SK-N-SH treated with all-trans-retinoic acid at 6 μM for 48 hours (cell line): ENCODE measurements at regions not wholly inside any gene's neighbourhood (a gene's known extent, or its start where the extent isn't known, plus 50 kb on each side); places are given as distances from the start of the nearest gene placed in this dataset.

ENCODE experiments used
- ATAC-seq: fragments of 200-7000 bp; cut with Tn5 transposase; 3 replicates; pipeline ENCODE4 v1.9.1; 2020; ENCODE audit warnings: mild to moderate bottlenecking, moderate library complexity
- ARNTL ChIP-seq: fragments of 450-650 bp; formaldehyde crosslinking; IDR thresholded peaks from 2 replicates; pipeline ENCODE4 v1.5.0; 2020; ENCODE audit warnings: low read depth, mild to moderate bottlenecking, moderate library complexity, borderline replicate concordance
- BACH2 ChIP-seq: fragments of 250-450 bp; sonication (Bioruptor Pico); IDR thresholded peaks from 2 replicates; pipeline ENCODE4 v1.9.0; 2021; ENCODE audit warnings: mild to moderate bottlenecking, borderline replicate concordance
- CREB5 ChIP-seq: fragments of 250-450 bp; sonication (Bioruptor Pico); IDR thresholded peaks from 2 replicates; pipeline ENCODE4 v1.5.1; 2020; ENCODE audit warnings: low read depth, mild to moderate bottlenecking, moderate library complexity
- CSDC2 ChIP-seq: fragments of 250-450 bp; sonication (Bioruptor Pico); IDR thresholded peaks from 2 replicates; pipeline ENCODE4 v1.5.0; 2020; ENCODE audit warnings: mild to moderate bottlenecking, moderate library complexity
- CSRNP3 ChIP-seq: fragments of 250-450 bp; sonication (Bioruptor Pico); IDR thresholded peaks from 2 replicates; pipeline ENCODE4 v1.5.1; 2021; ENCODE audit warnings: mild to moderate bottlenecking, moderate library complexity
- ISL1 ChIP-seq: fragments of 250-450 bp; sonication (Bioruptor Pico); IDR thresholded peaks from 2 replicates; pipeline ENCODE4 v2.1.2; 2022; ENCODE audit warnings: mild to moderate bottlenecking, moderate library complexity
- OSR1 ChIP-seq: fragments of 250-450 bp; sonication (Bioruptor Pico); IDR thresholded peaks from 2 replicates; pipeline ENCODE4 v1.8.0; 2022; ENCODE audit warnings: moderate library complexity, mild to moderate bottlenecking, inconsistent platforms
- POU6F1 ChIP-seq: fragments of 250-450 bp; sonication (Bioruptor Pico); IDR thresholded peaks from 2 replicates; pipeline ENCODE4 v1.8.0; 2021; ENCODE audit warnings: low read depth, mild to moderate bottlenecking, moderate library complexity, borderline replicate concordance
- PPARA ChIP-seq: fragments of 250-450 bp; sonication (Bioruptor Pico); IDR thresholded peaks from 2 replicates; pipeline ENCODE4 v1.5.0; 2020; ENCODE audit warnings: mild to moderate bottlenecking, borderline replicate concordance
- RARB ChIP-seq: fragments of 250-450 bp; sonication (Bioruptor Pico); IDR thresholded peaks from 2 replicates; pipeline ENCODE4 v1.8.0; 2021; ENCODE audit warnings: mild to moderate bottlenecking, moderate library complexity
- SNAI2 ChIP-seq: fragments of 250-450 bp; sonication (Bioruptor Pico); IDR thresholded peaks from 2 replicates; pipeline ENCODE4 v1.5.0; 2020; ENCODE audit warnings: mild to moderate bottlenecking, moderate library complexity
- TCF4 ChIP-seq: fragments of 250-450 bp; sonication (Bioruptor Pico); IDR thresholded peaks from 2 replicates; pipeline ENCODE4 v1.8.0; 2021; ENCODE audit warnings: mild to moderate bottlenecking, moderate library complexity, borderline replicate concordance
- TOX ChIP-seq: fragments of 250-450 bp; sonication (Bioruptor Pico); IDR thresholded peaks from 2 replicates; pipeline ENCODE4 v1.8.0; 2021; ENCODE audit warnings: mild to moderate bottlenecking, moderate library complexity, borderline replicate concordance
- ZC3H10 ChIP-seq: fragments of 250-450 bp; sonication (Bioruptor Pico); IDR thresholded peaks from 2 replicates; pipeline ENCODE4 v1.5.1; 2021; ENCODE audit warnings: mild to moderate bottlenecking, moderate library complexity
- ZFP3 ChIP-seq: fragments of 250-450 bp; sonication (Bioruptor Pico); IDR thresholded peaks from 2 replicates; pipeline ENCODE4 v1.5.0; 2020; ENCODE audit warnings: mild to moderate bottlenecking, moderate library complexity
- ZFP30 ChIP-seq: fragments of 450-650 bp; formaldehyde crosslinking; IDR thresholded peaks from 2 replicates; pipeline ENCODE4 v1.5.0; 2022; ENCODE audit warnings: mild to moderate bottlenecking, moderate library complexity
- ZNF565 ChIP-seq: fragments of 450-650 bp; formaldehyde crosslinking; conservative IDR thresholded peaks from 2 replicates; pipeline ENCODE4 v1.5.0; 2020; ENCODE audit warnings: low read depth, mild to moderate bottlenecking, moderate library complexity
- ZNF70 ChIP-seq: fragments of 450-650 bp; formaldehyde crosslinking; IDR thresholded peaks from 2 replicates; pipeline ENCODE4 v1.5.0; 2020; ENCODE audit warnings: mild to moderate bottlenecking, moderate library complexity
- ZNF8 ChIP-seq: fragments of 450-650 bp; formaldehyde crosslinking; IDR thresholded peaks from 2 replicates; pipeline ENCODE4 v1.5.0; 2020; ENCODE audit warnings: mild to moderate bottlenecking, moderate library complexity
- TF ChIP-seq, protein P1 (sequence below): fragments of 250-450 bp; sonication (Bioruptor Pico); IDR thresholded peaks from 2 replicates; pipeline ENCODE4 v1.8.0; 2020; ENCODE audit warnings: mild to moderate bottlenecking, moderate library complexity, borderline replicate concordance

DNA sequence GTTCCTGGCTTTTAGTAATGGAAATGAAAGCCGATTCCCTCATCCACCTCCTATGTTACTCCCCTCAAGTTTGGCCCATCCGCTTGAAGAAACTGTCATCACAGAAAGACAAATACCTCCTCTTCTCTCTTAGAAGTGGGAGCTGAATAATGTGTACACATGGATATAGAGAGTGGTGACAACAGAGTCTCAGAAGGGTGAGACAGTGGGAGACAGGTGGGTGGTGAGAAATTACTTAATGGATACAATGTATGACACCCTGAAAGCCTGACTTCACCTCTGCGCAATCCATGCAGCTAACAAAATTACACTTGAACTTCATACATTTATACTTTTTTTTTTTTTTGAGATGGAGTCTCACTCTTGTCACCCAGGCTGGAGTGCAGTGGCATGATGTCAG, 217.5 kb downstream of the SKIDA1 start:
- ATAC-seq, result no peak
- TF ChIP-seq ZNF70 (CRISPR knock-in tag) (no peak), POU6F1 (CRISPR knock-in tag) (no peak), CSDC2 (CRISPR knock-in tag) (no peak), TOX (CRISPR knock-in tag) (no peak), ZC3H10 (CRISPR knock-in tag) (no peak), TCF4 (no peak), CREB5 (CRISPR knock-in tag) (no peak), ISL1 (CRISPR knock-in tag) (no peak), BACH2 (CRISPR knock-in tag) (no peak), CSRNP3 (CRISPR knock-in tag) (no peak), ZFP30 (no peak), PPARA (no peak)
- TF ChIP-seq, protein P1, sequence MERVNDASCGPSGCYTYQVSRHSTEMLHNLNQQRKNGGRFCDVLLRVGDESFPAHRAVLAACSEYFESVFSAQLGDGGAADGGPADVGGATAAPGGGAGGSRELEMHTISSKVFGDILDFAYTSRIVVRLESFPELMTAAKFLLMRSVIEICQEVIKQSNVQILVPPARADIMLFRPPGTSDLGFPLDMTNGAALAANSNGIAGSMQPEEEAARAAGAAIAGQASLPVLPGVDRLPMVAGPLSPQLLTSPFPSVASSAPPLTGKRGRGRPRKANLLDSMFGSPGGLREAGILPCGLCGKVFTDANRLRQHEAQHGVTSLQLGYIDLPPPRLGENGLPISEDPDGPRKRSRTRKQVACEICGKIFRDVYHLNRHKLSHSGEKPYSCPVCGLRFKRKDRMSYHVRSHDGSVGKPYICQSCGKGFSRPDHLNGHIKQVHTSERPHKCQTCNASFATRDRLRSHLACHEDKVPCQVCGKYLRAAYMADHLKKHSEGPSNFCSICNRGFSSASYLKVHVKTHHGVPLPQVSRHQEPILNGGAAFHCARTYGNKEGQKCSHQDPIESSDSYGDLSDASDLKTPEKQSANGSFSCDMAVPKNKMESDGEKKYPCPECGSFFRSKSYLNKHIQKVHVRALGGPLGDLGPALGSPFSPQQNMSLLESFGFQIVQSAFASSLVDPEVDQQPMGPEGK (CRISPR knock-in tag), result no peak

- TF ChIP-seq OSR1, result no peak
- TF ChIP-seq ARNTL (CRISPR knock-in tag), result no peak
- no peak for TF ChIP-seq TCF4
- no peak for TF ChIP-seq ZNF565
- TF ChIP-seq POU6F1 (CRISPR knock-in tag), result no peak
- no peak for TF ChIP-seq ISL1 (CRISPR knock-in tag)
- TF ChIP-seq ZFP3 (CRISPR knock-in tag), result no peak
- no peak for TF ChIP-seq ZNF8 (CRISPR knock-in tag)
- ATAC-seq, result no peak
Measured at GRCh38 chr10:21304608-21305007, 220.9 kb downstream of the SKIDA1 start.

- TF ChIP-seq, protein P1 (CRISPR knock-in tag), result no peak
- TF ChIP-seq ZC3H10 (CRISPR knock-in tag), result no peak
- no peak for TF ChIP-seq PPARA
- no peak for TF ChIP-seq ZFP30
- TF ChIP-seq BACH2 (CRISPR knock-in tag), result no peak
- TF ChIP-seq OSR1, result no peak
- TF ChIP-seq SNAI2 (CRISPR knock-in tag), result no peak
- TF ChIP-seq ZNF70 (CRISPR knock-in tag), result no peak
- ATAC-seq, result no peak
Measured at GRCh38 chr10:21304198-21304597, 221.3 kb downstream of the SKIDA1 start.

GRCh38 chr10:21300551-21300950, 224.9 kb downstream of the SKIDA1 start:
- no peak for ATAC-seq
- TF ChIP-seq TCF4, result no peak
- TF ChIP-seq CSRNP3 (CRISPR knock-in tag), result no peak
- no peak for TF ChIP-seq RARB (CRISPR knock-in tag)
- no peak for TF ChIP-seq ZNF565
- no peak for TF ChIP-seq ISL1 (CRISPR knock-in tag)
- no peak for TF ChIP-seq ZNF8 (CRISPR knock-in tag)
- no peak for TF ChIP-seq CREB5 (CRISPR knock-in tag)
- no peak for TF ChIP-seq OSR1
- TF ChIP-seq ZNF70 (CRISPR knock-in tag), result no peak
- no peak for TF ChIP-seq ZC3H10 (CRISPR knock-in tag)
- TF ChIP-seq ZFP3 (CRISPR knock-in tag), result no peak
- TF ChIP-seq, protein P1 (CRISPR knock-in tag), result no peak
